NCI-H460 (cell line): ENCODE measurements at regions not wholly inside any gene's neighbourhood (a gene's known extent, or its start where the extent isn't known, plus 50 kb on each side); places are given as distances from the start of the nearest gene placed in this dataset.
"Not testable (repeated sequence)": the region's sequence is repeated elsewhere in the genome, so short reads cannot be mapped to it uniquely, and the experiment has no call there.

Experiments
- DNase-seq: peaks from one replicate; pipeline ENCODE4 v3.0.0-alpha.2; 2016; ENCODE audit warnings: low read depth; ENCODE audit errors: extremely low read depth

GRCh38 chr2:149892563-149892962 lies 305.0 kb upstream of the MMADHC start:
- DNase-seq: no peak

- DNase-seq: no peak
Measured at GRCh38 chr2:149885946-149886345, 298.4 kb upstream of the MMADHC start.

- no peak for DNase-seq
Measured at GRCh38 chr2:149885468-149885867, 297.9 kb upstream of the MMADHC start.

GRCh38 chr2:149884871-149885270 lies 297.3 kb upstream of the MMADHC start:
- no peak for DNase-seq

GRCh38 chr2:149877913-149878312 lies 290.3 kb upstream of the MMADHC start:
- DNase-seq: no peak

- DNase-seq: no peak
Measured at GRCh38 chr2:149877074-149877473, 289.5 kb upstream of the MMADHC start.

- no peak for DNase-seq
Measured at GRCh38 chr2:149873936-149874335, 286.4 kb upstream of the MMADHC start.

- no peak for DNase-seq
Measured at GRCh38 chr2:149872638-149873150, 285.1 kb upstream of the MMADHC start.

- DNase-seq: no peak
Measured at GRCh38 chr2:149872041-149872440, 284.5 kb upstream of the MMADHC start.

GRCh38 chr2:149871091-149871885 lies 283.7 kb upstream of the MMADHC start:
- no peak for DNase-seq

GRCh38 chr2:149863227-149863626 lies 275.7 kb upstream of the MMADHC start:
- DNase-seq: no peak

- DNase-seq: no peak
Measured at GRCh38 chr2:149861034-149861433, 273.5 kb upstream of the MMADHC start.

GRCh38 chr2:149860276-149860921 lies 272.8 kb upstream of the MMADHC start:
- DNase-seq: no peak

- DNase-seq: no peak
Measured at GRCh38 chr2:149858901-149859634, 271.5 kb upstream of the MMADHC start.

- DNase-seq: no peak
Measured at GRCh38 chr2:149858216-149858615, 270.6 kb upstream of the MMADHC start.

GRCh38 chr2:149857344-149857743 lies 269.8 kb upstream of the MMADHC start:
- no peak for DNase-seq

GRCh38 chr2:149855859-149856258 lies 268.3 kb upstream of the MMADHC start:
- not testable (repeated sequence) for DNase-seq

- DNase-seq: no peak
Measured at GRCh38 chr2:149849591-149849990, 262.0 kb upstream of the MMADHC start.

- DNase-seq: no peak
Measured at GRCh38 chr2:149849136-149849535, 261.6 kb upstream of the MMADHC start.

- DNase-seq: no peak
Measured at GRCh38 chr2:149841396-149841795, 253.8 kb upstream of the MMADHC start.

- DNase-seq: no peak
Measured at GRCh38 chr2:149832324-149832723, 244.7 kb upstream of the MMADHC start.
